Lung (tissue), 11 donors: ENCODE measurements at regions not wholly inside any gene's neighbourhood (a gene's known extent, or its start where the extent isn't known, plus 50 kb on each side); places are given as distances from the start of the nearest gene placed in this dataset.

ENCODE experiments used
- ATAC-seq: fragments of 200-7000 bp; cut with Tn5 transposase; one replicate; pipeline ENCODE4 v1.9.1; 2020; ENCODE audit warnings: moderate number of reproducible peaks; ENCODE audit not compliant: insufficient read depth, low FRiP score
- DNase-seq, 3 donors: peaks; one replicate each; pipeline ENCODE4 v3.0.0-alpha.2; 2013 to 2017
- H3K27ac ChIP-seq, 2 donors: one replicate each; pipeline ENCODE4 v1.5.1; 2013; ENCODE audit warnings: mild to moderate bottlenecking in 2 of 2, moderate library complexity in 2 of 2, control low read depth in 1 of 2, inconsistent platforms in 1 of 2, low read depth in 1 of 2, low read length in 1 of 2
- H3K27me3 ChIP-seq, 3 donors: one replicate each; pipeline ENCODE4 v1.5.1; 2013; ENCODE audit warnings: low read length in 2 of 3; ENCODE audit not compliant: control insufficient read depth in 3 of 3, insufficient read depth in 3 of 3
- H3K36me3 ChIP-seq, 4 donors: one replicate each; pipeline ENCODE4 v1.5.1; 2013; ENCODE audit warnings: low read length in 4 of 4, mild to moderate bottlenecking in 1 of 4, moderate library complexity in 1 of 4; ENCODE audit not compliant: control insufficient read depth in 4 of 4, insufficient read depth in 4 of 4
- H3K4me1 ChIP-seq, 5 donors: one replicate each; pipeline ENCODE4 v1.5.1; 2013; ENCODE audit warnings: low read length in 5 of 5, mild to moderate bottlenecking in 2 of 5, moderate library complexity in 1 of 5; ENCODE audit not compliant: control insufficient read depth in 5 of 5, insufficient read depth in 5 of 5
- H3K4me3 ChIP-seq: one replicate; pipeline ENCODE4 v1.5.1; 2013; ENCODE audit warnings: mild to moderate bottlenecking, control low read depth, moderate library complexity
- H3K9ac ChIP-seq, 2 donors: one replicate each; pipeline ENCODE4 v1.5.1; 2013; ENCODE audit warnings: low read length in 2 of 2, control low read depth in 1 of 2; ENCODE audit not compliant: insufficient read depth in 1 of 2
- H3K9me3 ChIP-seq, 4 donors: one replicate each; pipeline ENCODE4 v1.5.1; 2013; ENCODE audit warnings: low read length in 3 of 4, mild to moderate bottlenecking in 1 of 4, moderate library complexity in 1 of 4; ENCODE audit not compliant: control insufficient read depth in 4 of 4, insufficient read depth in 3 of 4
- WGBS, 2 donors: extraction: QIAGEN DNeasy Blood & Tissue Kit; methylation state at CpG; one replicate each; pipeline ENCODE4 v1.1.7; 2013; 5-methylcytosine and 5-hydroxymethylcytosine counted together
- TF ChIP-seq, protein P1 (sequence below): IDR thresholded peaks from 2 replicates; pipeline ENCODE4 v1.5.1; 2012; ENCODE audit warnings: mild to moderate bottlenecking; ENCODE audit errors: control extremely low read depth, extremely low read depth
- donor health status: control.
- donor health status: control.
- donor health status: Bipolar disorder and iron deficiency.
- donor health status: healthy.
- donor health status: DM: yes; HTN: yes; CAD: no.

DNA sequence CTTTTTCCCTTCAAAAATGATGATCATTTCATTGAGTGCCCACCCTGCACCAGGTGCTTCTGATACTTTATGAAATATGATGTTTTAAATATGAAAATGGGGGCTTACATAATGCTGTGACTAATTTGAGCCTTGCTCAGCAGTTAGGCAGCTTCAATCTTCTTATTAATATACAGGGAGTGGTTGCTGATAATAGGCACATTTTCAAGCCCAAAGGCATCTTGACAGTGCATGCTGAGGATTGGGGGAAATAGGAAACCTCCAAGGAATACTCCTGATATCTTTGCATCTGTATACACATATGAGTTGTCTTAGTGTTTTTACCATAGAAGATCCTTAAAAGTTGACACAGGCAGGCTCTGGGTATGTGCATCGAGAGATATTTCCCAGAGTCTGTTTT lies 262.3 kb upstream of the SASH1 start:
- 91 to 94% methylated on average over 1 of the region's 1 CpG for WGBS, 2 donors
- ATAC-seq (no peak), DNase-seq (no peak)
- H3K4me3 ChIP-seq, result no peak overlapping the region
- H3K27ac ChIP-seq, result no peak overlapping the region
- H3K36me3 ChIP-seq, result no peaks in the 10 kb centered on the region
- peaks cover 0 to 5% (median 0%) of the 10 kb centered on the region in 5 donors for H3K4me1 ChIP-seq
- H3K9ac ChIP-seq, result no peak overlapping the region
- TF ChIP-seq, protein P1, sequence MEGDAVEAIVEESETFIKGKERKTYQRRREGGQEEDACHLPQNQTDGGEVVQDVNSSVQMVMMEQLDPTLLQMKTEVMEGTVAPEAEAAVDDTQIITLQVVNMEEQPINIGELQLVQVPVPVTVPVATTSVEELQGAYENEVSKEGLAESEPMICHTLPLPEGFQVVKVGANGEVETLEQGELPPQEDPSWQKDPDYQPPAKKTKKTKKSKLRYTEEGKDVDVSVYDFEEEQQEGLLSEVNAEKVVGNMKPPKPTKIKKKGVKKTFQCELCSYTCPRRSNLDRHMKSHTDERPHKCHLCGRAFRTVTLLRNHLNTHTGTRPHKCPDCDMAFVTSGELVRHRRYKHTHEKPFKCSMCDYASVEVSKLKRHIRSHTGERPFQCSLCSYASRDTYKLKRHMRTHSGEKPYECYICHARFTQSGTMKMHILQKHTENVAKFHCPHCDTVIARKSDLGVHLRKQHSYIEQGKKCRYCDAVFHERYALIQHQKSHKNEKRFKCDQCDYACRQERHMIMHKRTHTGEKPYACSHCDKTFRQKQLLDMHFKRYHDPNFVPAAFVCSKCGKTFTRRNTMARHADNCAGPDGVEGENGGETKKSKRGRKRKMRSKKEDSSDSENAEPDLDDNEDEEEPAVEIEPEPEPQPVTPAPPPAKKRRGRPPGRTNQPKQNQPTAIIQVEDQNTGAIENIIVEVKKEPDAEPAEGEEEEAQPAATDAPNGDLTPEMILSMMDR, result no peak
- no peaks in the 10 kb centered on the region for H3K27me3 ChIP-seq
- no peaks in the 10 kb centered on the region for H3K9me3 ChIP-seq

DNA sequence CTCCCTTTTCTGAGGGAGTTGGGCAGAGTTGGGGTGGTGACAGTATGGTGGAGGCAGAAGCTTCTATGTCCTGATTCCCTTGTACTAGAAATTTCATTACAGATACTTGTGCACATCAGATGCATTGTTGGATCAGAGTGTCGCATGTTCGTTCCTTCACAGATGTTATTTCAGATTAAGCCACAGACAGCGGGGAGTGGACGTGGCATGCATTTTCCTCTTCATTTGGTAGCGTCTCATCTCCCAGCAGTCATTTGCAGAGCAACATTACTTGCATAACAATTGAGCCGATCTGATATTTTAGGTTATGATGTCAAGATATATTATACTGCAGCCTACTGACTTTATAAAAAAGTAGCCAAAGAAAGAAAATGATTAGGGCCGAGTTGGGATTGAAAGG lies 261.6 kb upstream of the SASH1 start:
- no peak for ATAC-seq
- no peak overlapping the region for H3K9ac ChIP-seq
- DNase-seq, result no peak
- no peak overlapping the region for H3K4me3 ChIP-seq
- peaks cover 0 to 12% (median 0%) of the 10 kb centered on the region in 5 donors for H3K4me1 ChIP-seq
- H3K9me3 ChIP-seq, result no peaks in the 10 kb centered on the region
- WGBS, 2 donors, result 92 to 96% methylated on average over 7 of the region's 7 CpGs
- no peak overlapping the region for H3K27ac ChIP-seq
- TF ChIP-seq, protein P1, result no peak
- no peaks in the 10 kb centered on the region for H3K27me3 ChIP-seq
- no peaks in the 10 kb centered on the region for H3K36me3 ChIP-seq

DNA sequence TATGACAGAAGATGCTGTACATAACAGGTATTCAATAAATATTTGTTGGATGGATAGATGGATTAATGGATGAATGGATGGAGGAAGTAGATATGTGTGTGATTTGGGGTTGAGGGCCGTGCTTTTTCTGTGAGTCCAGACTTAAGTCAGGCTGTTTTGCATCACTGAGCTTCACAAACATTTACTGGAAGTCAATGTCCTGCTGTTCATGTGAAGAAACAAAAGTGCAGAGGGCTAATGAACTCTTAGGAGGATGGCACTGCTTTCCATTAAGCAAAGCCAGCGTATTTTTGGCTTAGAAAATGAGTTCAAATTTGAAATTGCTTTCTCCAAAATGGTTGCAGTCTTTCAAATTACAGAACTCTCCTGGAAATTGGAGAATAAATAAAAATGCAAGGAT lies 260.6 kb upstream of the SASH1 start:
- TF ChIP-seq, protein P1, result no peak
- DNase-seq, result no peak
- Histone ChIP-seq H3K4me1 (peaks cover 0 to 13% (median 0%) of the 10 kb centered on the region in 5 donors), H3K27me3 (no peaks in the 10 kb centered on the region), H3K27ac (no peak overlapping the region), H3K9me3 (no peaks in the 10 kb centered on the region), H3K4me3 (no peak overlapping the region), H3K9ac (no peak overlapping the region), H3K36me3 (no peaks in the 10 kb centered on the region)
- 41 to 47% methylated on average over 2 of the region's 2 CpGs for WGBS, 2 donors
- ATAC-seq, result no peak

DNA sequence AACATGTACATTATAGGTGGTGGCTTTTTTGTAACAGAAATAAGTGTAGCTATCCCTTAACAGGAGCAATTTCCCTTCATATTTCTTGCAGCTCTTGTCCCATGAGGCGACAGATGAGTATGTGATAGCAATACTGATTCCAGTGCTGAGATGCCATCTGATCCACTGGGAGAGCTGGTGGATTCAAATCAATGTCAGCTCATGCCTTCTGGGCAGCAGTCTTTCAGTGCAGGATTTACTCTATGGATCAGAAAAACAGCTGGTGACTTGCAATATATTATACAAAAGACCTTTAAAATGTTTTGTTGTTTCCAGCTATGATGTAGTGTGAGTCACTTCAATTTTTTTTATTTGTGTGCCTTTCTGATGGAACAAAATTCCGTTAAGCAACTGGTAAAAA lies 259.9 kb upstream of the SASH1 start:
- no peaks in the 10 kb centered on the region for H3K36me3 ChIP-seq
- no peaks in the 10 kb centered on the region for H3K27me3 ChIP-seq
- no peak overlapping the region for H3K4me3 ChIP-seq
- ATAC-seq, result no peak
- no peaks in the 10 kb centered on the region for H3K9me3 ChIP-seq
- no peak overlapping the region for H3K9ac ChIP-seq
- TF ChIP-seq, protein P1, result no peak
- H3K27ac ChIP-seq, result no peak overlapping the region
- H3K4me1 ChIP-seq, result peaks cover 0 to 13% (median 0%) of the 10 kb centered on the region in 5 donors
- 85 to 87% methylated on average over 2 of the region's 2 CpGs for whole genome bisulfite sequencing, 2 donors
- no peak for DNase-seq
